NB4 (cell line): ENCODE measurements at regions not wholly inside any gene's neighbourhood (a gene's known extent, or its start where the extent isn't known, plus 50 kb on each side); places are given as distances from the start of the nearest gene placed in this dataset.

Experiments
- DNase-seq: peaks from one replicate; pipeline ENCODE4 v3.0.0; 2010; ENCODE audit warnings: low read depth
- H3K4me3 ChIP-seq: one replicate; pipeline ENCODE4 v1.5.1; 2011; ENCODE audit warnings: mild to moderate bottlenecking, low read depth, low read length, moderate library complexity
- CTCF ChIP-seq: IDR thresholded peaks from one replicate; pipeline ENCODE4 v1.5.1; 2012; ENCODE audit warnings: low read depth, low read length
- MYC ChIP-seq: IDR thresholded peaks from 2 replicates; pipeline ENCODE4 v1.6.1; 2011; ENCODE audit warnings: low read depth, low read length
- POLR2A ChIP-seq: IDR thresholded peaks from 2 replicates; pipeline ENCODE4 v1.6.1; 2011; ENCODE audit warnings: mild to moderate bottlenecking; ENCODE audit not compliant: insufficient read length; ENCODE audit errors: extremely low read depth
- TF ChIP-seq, protein P1 (sequence below): IDR thresholded peaks from 2 replicates; pipeline ENCODE4 v1.6.1; 2011; ENCODE audit warnings: low read depth, low read length

DNA sequence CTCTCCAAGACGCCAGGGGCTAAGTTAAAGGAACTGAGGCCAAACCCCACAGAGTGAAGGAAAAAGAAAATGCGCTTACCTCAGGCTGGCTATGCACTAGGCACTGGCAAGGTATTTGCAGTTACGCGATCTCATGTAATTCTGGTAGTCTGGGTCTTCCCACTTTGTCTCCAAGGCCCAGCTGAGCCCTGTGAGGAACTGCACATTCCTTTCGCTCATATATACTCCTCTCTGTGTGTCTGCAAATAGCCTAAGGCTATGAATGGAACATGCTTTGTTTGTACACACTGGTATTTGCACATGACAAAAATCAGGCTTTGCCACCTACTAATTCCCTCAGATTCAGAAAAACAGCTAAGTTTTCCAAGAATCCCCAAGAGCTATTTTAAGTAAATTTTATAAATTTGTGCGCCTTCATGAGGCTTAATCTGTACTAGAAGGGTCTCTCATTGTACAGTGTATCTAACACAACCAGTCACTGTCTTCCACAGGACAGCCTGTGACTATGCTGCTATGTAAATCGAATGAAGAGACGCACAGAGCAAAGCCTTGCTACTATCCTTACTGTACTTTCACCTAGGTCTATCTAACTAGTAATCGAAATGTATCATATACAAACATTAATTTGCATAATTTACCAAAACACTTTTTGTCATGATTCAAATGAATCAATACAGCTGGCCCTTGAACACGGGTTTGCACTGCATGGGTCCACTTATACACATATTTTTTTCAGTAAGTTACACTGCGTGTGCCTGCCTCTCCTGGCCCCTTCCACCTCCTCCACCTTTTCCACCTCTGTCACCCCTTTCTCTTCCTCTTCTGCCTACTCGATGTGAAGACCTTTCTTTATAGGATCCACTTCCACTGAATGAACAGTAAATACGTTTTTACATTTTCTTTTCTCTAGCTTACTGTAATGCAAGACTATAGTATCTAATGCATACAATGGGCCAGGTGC is 87.0 kb downstream of the SIPA1L2 start:
- H3K4me3 ChIP-seq: no peak overlapping the region
- TF ChIP-seq, protein P1, sequence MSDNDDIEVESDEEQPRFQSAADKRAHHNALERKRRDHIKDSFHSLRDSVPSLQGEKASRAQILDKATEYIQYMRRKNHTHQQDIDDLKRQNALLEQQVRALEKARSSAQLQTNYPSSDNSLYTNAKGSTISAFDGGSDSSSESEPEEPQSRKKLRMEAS: no peak
- TF ChIP-seq CTCF (no peak), MYC (no peak)
- no peak for DNase-seq

GRCh38 chr1:232538943-232539302 is 91.0 kb downstream of the SIPA1L2 start:
- no peak for DNase-seq
- H3K4me3 ChIP-seq: no peak overlapping the region
- TF ChIP-seq, protein P1: no peak
- TF ChIP-seq POLR2A: no peak

- TF ChIP-seq, protein P1: no peak
- no peak for TF ChIP-seq CTCF
- no peak for TF ChIP-seq POLR2A
- TF ChIP-seq MYC: no peak
- DNase-seq: no peak
- no peak overlapping the region for H3K4me3 ChIP-seq
Measured at GRCh38 chr1:232538224-232538942, 91.5 kb downstream of the SIPA1L2 start.

DNA sequence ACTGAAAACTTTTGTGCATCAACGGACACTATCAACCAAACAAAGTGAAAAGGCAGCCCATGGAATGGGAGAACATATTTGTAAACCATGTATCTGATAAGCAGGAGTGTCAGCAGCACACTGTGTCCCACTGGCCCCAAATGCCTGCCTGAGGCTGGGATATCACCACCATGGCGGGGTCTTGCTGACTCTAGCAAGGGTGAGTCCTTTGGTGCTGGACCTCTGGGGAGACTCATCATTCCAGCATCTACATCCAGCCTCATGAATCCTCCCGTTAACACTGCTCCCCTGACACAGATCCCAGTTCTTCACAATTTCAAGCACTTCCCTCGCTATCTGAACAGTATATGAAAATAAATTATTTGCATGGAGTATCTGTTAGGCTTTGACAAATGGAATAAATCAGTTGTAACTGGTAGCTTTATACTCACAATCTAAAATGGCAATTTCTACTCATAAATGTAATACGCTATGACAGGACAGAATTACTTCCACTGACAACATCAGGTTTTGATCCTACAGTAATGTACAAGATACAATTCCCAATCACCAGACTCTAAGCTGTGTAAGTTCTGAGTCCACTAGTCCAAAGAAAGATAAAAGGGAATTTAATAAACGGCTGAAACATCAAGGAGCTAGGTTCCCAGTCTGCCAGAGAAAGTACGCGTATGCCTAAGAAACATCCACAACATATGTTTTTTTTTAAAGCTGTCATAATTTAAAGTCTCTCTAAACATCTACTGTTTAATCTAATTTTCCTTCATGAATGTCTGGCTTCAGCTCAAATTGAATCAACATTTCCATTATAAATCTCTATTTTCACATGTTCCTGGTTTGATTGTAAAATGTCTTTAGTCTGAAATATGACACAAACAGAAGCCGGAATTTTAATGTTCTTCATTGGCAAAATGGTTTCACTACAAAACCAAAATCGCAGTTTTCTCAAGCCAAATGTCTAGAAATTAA is 95.1 kb downstream of the SIPA1L2 start:
- H3K4me3 ChIP-seq: no peak overlapping the region
- TF ChIP-seq POLR2A: no peak
- no peak for TF ChIP-seq CTCF
- TF ChIP-seq, protein P1: no peak
- TF ChIP-seq MYC: no peak
- DNase-seq: no peak

DNA sequence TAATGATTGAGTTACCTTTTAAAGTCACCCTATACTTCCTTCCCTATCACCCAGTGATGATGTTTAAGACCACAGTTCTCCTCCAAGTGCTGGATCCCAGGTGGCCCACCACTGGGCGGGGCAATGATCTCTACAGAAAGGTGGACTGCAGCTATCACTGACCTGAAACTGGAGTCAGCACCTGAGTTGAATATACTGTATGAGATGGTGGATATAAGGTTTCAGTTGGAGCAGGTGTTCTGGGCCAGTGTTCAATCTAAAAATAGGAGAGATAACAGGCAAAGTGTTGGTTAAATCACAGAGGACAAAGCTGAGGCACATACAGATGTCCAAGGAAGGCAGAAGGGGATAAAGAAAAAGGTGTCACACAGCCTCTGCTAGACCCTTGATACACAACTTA is 96.6 kb downstream of the SIPA1L2 start:
- H3K4me3 ChIP-seq: no peak overlapping the region
- TF ChIP-seq MYC (no peak), CTCF (no peak), POLR2A (no peak)
- TF ChIP-seq, protein P1: no peak
- DNase-seq: no peak
